K562 (cell line): ENCODE measurements at regions not wholly inside any gene's neighbourhood (a gene's known extent, or its start where the extent isn't known, plus 50 kb on each side); places are given as distances from the start of the nearest gene placed in this dataset.
A peak's percentile ranks its signal among the peaks of the same experiment; 100 is the strongest.

Source experiments
- ARID4B ChIP-seq: sonication (generic); formaldehyde crosslinking; IDR thresholded peaks from 2 replicates; pipeline ENCODE4 v1.8.0; 2022; ENCODE audit warnings: mild to moderate bottlenecking, missing genetic modification reagents
- ETV1 ChIP-seq: fragments of 450-650 bp; conservative IDR thresholded peaks from 2 replicates; pipeline ENCODE4 v1.6.1; 2016; ENCODE audit warnings: missing genetic modification characterization, control low read depth, low read depth, missing compliant biosample characterization
- IRF9 ChIP-seq: fragments of 450-650 bp; IDR thresholded peaks from 2 replicates; pipeline ENCODE4 v1.6.1; 2016; ENCODE audit warnings: missing biosample characterization, missing genetic modification characterization
- KLF1 ChIP-seq: fragments of 450-650 bp; IDR thresholded peaks from 2 replicates; pipeline ENCODE4 v1.6.1; 2016; ENCODE audit warnings: missing genetic modification characterization, missing compliant biosample characterization
- PRDM10 ChIP-seq: fragments of 450-650 bp; IDR thresholded peaks from 2 replicates; pipeline ENCODE4 v1.6.1; 2018; ENCODE audit not compliant: partially characterized antibody
- RBM22 ChIP-seq: fragments of 200-400 bp; formaldehyde crosslinking; IDR thresholded peaks from 2 replicates; pipeline ENCODE4 v1.6.1; 2018; ENCODE audit warnings: low read length, low read depth; ENCODE audit not compliant: poor library complexity, severe bottlenecking
- TCFL5 ChIP-seq: fragments of 250-450 bp; sonication (Bioruptor Pico); conservative IDR thresholded peaks from 2 replicates; pipeline ENCODE4 v1.6.1; 2021; ENCODE audit warnings: mild to moderate bottlenecking, moderate library complexity, matching md5 sums
- TEAD4 ChIP-seq, 2 experiments: sonication (generic) in 1 of 2; formaldehyde crosslinking in 1 of 2; IDR thresholded peaks; 2 replicates each; pipeline versions ENCODE4 v1.6.1 to v1.8.0; 2012 to 2022; ENCODE audit warnings: borderline replicate concordance in 1 of 2, inconsistent platforms in 1 of 2, low read length in 1 of 2, mild to moderate bottlenecking in 1 of 2, missing genetic modification reagents in 1 of 2
- ZNF76 ChIP-seq: fragments of 250-450 bp; sonication (Bioruptor Pico); IDR thresholded peaks from 2 replicates; pipeline ENCODE4 v1.4.0; 2020; ENCODE audit warnings: mild to moderate bottlenecking, moderate library complexity, borderline replicate concordance
- ZNF778 ChIP-seq: fragments of 450-650 bp; formaldehyde crosslinking; IDR thresholded peaks from 2 replicates; pipeline ENCODE4 v1.4.0; 2020; ENCODE audit warnings: mild to moderate bottlenecking, moderate library complexity
- TF ChIP-seq, protein P1 (sequence below), 2 experiments: fragments of 250-450 bp in 1 of 2; fragments of 450-650 bp in 1 of 2; sonication (Bioruptor Pico) in 1 of 2; IDR thresholded peaks; 2 replicates each; pipeline versions ENCODE4 v1.6.1 to v1.8.0; 2016 to 2021; ENCODE audit warnings: mild to moderate bottlenecking in 2 of 2, moderate library complexity in 2 of 2, missing compliant biosample characterization in 1 of 2, missing genetic modification characterization in 1 of 2
- TF ChIP-seq, protein P2 (sequence below), 2 experiments: fragments of 450-650 bp; conservative IDR thresholded peaks; 2 replicates each; pipeline ENCODE4 v1.6.1; 2017; ENCODE audit warnings: mild to moderate bottlenecking in 2 of 2, moderate library complexity in 2 of 2

GRCh38 chr1:8211883-8212579 lies 105.9 kb upstream of the SLC45A1 start (continued):
- TF ChIP-seq PRDM10: no peak
- 0 out of 2 replicates have a peak, but pooled peaks have one; percentile 42 for TF ChIP-seq ZNF76 (CRISPR knock-in tag)
- no peak for TF ChIP-seq KLF1
- TF ChIP-seq, protein P1, sequence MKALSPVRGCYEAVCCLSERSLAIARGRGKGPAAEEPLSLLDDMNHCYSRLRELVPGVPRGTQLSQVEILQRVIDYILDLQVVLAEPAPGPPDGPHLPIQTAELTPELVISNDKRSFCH (CRISPR knock-in tag; IDR thresholded peaks at IDR 0.05): no peak
- TF ChIP-seq, protein P1 (tag; IDR thresholded peaks at IDR 0.05): 0 out of 2 replicates have a peak, but pooled peaks have one; percentile 52
- TF ChIP-seq TEAD4 (IDR thresholded peaks at IDR 0.05; ENCODE audit: low read length): peak; percentile 42; the same call in 1 of the 2 replicates
- no peak for TF ChIP-seq TEAD4 (CRISPR knock-in tag; IDR thresholded peaks at IDR 0.05; ENCODE audit: borderline replicate concordance)
- TF ChIP-seq, protein P2, sequence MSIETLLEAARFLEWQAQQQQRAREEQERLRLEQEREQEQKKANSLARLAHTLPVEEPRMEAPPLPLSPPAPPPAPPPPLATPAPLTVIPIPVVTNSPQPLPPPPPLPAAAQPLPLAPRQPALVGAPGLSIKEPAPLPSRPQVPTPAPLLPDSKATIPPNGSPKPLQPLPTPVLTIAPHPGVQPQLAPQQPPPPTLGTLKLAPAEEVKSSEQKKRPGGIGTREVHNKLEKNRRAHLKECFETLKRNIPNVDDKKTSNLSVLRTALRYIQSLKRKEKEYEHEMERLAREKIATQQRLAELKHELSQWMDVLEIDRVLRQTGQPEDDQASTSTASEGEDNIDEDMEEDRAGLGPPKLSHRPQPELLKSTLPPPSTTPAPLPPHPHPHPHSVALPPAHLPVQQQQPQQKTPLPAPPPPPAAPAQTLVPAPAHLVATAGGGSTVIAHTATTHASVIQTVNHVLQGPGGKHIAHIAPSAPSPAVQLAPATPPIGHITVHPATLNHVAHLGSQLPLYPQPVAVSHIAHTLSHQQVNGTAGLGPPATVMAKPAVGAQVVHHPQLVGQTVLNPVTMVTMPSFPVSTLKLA (conservative IDR thresholded peaks at IDR 0.05): peak in 1 of 2 experiments; percentile 59; a peak in 1 of 4 replicates
- TF ChIP-seq ARID4B (CRISPR knock-in tag): no peak
- TF ChIP-seq IRF9 (tag): peak; percentile 80; the same call in 1 of the 2 replicates
- no peak for TF ChIP-seq ZNF778 (CRISPR knock-in tag)
- no peak for TF ChIP-seq TCFL5 (CRISPR knock-in tag)
- no peak for TF ChIP-seq RBM22
- TF ChIP-seq ETV1 (tag): peak; percentile 68
